SK-N-DZ (cell line): ENCODE measurements at regions not wholly inside any gene's neighbourhood (a gene's known extent, or its start where the extent isn't known, plus 50 kb on each side); places are given as distances from the start of the nearest gene placed in this dataset.

Experiments
- DNase-seq: peaks from one replicate; pipeline ENCODE4 v3.0.0-alpha.2; 2015; ENCODE audit warnings: low spot score

DNA sequence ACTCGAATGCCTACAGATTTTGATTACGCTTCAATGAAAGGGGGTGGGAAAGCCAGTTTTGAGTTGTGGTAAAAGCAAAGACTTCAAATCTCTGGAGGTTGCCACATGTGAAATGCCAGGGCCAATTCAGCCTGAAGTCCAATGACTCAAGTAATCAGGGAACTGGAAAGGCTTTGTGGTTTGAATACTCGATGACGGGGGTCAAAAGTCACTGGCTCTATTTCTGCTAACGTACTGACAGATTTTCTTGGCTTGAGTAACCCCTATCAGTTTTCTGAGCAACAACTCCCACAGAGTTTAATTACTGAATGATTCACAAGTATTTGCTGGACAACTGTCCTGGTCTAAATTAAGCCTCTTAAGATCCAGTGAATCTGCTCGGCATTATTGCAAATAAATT, 152.2 kb downstream of the SIPA1L2 start:
- no peak for DNase-seq

DNA sequence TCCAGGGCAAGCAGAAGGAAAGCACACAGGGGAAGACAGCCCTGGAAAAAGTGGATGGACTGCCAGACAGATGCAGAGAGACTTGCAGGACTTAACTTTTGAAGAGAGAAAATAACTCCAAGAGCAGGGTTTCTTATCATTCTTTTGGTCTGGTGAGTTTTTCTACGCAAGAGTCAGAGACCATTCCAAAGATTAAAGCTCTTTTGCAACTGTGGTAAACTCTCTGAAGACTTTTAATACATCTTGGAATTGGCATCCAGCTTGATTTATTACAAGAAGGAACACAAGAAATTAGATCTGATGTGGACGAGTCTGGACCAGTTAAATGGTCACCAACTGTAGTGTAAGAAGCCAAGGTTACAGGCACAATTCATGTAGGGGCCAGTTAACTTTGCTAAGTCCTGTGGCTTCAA, 153.4 kb downstream of the SIPA1L2 start:
- no peak for DNase-seq

DNA sequence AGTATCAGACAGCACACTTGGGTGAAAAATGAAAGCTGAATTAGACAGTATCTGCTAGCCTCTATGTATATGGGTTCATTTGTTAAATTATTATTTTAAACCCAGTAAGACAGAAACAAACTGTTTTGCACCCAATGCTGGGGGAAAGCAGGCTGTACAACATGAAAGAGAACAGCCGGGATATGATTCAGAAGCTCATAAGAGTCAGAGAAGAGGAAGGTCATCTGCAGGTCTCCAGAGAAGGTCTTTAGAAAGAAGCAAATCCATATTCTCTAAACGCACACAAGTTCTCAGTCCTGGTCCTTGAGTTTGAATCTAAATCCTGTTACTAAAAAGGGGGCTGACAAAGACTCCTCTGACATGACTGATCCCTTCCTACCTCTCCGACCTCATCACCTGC, 155.1 kb downstream of the SIPA1L2 start:
- DNase-seq = no peak

DNA sequence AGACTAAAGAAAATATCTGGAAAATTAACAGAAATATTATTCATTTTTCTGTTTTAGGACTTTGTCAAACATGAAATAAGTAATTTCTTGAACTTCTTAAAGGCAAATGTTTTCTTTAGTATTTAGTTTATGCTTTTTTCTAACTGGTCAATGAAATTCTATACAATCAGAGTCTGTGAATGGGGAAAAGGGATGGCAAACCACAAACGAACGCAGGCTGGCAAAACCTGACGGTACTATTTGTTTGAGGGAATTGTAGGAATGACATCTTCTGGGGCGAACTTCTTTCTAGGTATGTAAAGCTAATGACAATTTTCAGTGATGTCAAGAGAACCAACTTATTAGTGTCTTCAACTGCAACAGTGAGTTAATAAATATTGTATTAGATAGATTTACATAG, 156.0 kb downstream of the SIPA1L2 start:
- no peak for DNase-seq

DNA sequence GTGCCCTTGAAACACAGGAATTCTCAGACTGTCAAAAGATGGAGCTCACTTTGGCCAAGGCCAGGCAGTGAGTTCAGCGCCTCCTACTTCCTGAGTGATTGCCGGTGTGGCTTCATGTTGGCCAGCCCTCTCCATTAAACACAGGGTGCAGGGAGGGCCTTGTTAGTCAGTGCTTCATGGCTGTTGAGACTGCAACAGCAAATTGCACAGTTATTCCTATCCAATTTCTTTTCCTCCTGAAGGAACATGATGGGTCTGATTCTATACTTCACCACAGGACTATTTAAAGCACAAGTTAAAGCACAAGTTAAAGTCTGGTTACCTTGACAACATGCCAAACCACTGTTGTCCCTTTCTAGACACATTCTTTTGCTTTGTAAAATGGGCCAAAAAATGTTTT, 156.6 kb downstream of the SIPA1L2 start:
- no peak for DNase-seq

DNA sequence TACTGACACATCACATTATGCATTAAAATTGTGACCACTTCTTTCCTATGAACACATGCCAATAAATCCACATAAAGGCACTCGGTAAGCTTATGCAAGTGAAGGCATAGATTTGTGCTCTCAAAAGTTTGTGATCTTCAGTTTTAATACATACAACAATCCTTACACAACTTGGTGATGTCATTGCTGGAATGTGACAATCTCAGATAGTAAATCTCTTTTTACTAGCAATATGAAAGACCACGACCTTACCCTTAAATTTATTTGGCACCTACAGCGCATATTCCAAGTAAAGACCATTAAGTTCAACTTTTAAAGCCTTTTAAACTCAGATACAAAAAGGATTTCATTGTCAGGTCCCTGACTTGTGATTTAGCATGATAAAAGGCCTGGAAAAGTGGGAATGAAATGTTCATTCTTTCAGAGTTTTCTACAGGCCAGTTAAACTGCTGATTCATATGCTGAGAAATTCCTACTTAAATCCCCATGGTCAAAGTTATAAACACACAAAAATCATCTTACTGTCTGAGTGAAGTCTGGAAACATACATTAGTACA, 157.4 kb downstream of the SIPA1L2 start:
- DNase-seq = no peak

DNA sequence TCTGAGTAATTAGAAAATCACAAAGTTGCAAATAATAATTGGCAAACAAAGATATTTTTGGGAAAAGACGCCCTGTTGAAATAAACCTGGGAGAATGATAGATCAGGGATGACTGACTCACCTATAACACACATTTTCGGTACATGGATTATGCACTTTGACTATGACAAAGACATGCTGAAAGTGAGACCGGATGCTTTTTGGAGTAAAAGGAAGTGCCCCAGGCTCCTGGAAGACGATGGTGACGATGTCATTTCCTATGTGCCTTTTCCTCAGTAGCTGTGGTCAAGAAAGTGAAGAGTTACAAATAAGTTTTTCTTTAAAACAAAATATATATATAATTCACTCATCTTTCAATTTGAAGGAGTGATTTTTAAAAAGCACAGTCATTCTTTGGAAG, 158.7 kb downstream of the SIPA1L2 start:
- no peak for DNase-seq

DNA sequence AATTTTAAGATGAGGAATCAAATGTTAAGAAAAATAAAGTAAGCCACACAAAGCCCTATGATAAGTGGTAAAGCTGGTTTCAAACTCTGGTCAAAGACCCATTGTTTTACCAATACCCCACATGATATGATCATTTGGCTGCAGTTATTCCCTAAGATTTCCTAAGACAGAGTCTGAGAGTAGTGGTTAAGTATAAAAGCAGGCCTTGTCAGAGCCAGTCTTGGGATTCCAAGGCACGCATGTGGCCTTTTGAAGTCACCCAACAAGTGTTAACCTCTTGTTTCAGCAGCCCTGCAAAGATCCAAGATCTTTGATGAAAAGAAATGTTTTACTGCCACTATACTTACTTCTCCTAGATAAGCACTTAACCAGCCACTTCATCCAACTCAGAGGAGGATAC, 159.2 kb downstream of the SIPA1L2 start:
- DNase-seq = no peak

DNA sequence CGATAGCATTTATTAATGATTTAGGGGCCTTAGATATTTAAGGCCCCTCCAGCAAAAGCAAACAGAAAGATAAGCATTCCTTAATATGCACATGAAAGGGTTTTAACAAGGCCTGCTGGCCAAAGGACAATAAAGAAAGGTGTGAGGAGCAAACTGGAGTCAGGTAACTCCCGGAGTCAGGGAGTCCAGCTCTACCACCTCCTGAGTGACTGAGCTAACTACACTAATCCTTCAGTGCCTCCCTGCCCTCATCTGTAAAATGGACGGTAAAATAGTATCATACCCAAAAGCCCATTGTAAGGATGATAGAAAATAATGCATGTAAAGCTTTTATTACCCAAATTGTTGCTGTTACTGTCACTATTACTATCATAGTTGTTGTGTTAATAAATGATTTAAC, 161.7 kb downstream of the SIPA1L2 start:
- no peak for DNase-seq

DNA sequence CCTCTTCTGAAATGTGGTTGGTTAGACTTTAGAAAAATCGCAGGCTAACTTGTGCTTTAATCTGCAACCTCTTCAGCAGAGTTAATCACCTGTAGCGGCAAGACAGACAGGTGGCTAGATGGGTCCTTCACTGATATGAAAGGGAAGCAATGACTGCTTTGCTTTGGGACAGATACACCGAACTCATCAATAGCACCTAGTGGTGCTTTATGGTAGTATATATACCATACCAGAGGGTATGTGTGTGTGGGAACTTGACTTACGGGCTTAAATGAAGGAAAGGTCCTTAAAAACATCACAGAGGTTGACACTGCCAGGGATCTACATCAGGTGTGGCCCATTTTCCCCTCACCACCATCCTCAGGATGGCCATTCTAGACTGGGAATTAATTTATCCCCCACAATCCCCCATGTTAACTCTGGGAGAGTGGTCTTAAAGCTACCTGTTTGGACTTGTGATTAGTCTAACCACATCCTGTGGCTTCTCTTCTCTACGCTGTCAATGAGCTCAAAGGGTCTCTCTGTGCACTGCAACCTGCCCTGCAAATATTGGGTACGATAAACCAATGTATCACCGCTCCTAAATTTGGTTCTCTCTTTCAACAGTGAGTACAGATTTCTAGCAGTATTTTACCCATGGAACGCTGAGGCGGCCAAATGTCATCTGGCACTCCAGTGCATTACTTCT, 162.7 kb downstream of the SIPA1L2 start:
- DNase-seq = no peak

DNA sequence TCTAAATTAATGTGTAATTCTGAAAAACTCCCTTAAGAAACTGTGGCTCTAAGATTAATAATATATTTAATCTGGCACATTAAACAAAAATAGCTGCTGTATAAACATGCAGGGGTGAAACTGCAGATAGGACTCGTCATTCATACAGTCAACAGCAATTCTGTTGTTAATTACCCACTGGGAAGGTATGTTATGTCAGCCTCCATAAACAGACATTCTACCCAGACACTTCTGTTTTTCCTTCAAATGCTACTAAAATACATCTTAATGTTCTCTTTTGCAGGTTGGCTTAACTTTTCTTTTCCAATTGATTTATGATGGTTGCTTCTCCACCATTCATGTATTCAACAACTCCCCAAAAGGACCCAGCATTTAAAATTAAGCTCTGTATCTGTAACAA, 165.6 kb downstream of the SIPA1L2 start:
- DNase-seq = no peak

DNA sequence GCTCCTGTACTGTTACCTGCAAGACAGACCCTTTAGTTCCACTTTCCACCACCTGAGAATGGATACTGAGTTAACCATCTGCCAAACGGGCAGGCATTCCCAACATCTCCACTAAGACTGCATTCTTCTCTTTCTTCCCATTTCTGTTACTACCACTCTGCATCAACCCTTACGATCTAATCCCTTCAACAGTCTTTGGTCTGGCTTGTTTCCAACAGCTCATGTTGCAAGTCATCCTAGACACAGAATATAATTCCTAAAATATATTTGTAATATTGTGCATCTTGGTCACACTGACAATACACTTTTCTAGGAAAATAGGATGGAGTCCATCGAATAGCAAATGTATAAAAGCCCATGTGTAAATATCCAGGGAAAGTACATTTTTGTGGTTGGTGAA, 166.7 kb downstream of the SIPA1L2 start:
- DNase-seq = no peak

DNA sequence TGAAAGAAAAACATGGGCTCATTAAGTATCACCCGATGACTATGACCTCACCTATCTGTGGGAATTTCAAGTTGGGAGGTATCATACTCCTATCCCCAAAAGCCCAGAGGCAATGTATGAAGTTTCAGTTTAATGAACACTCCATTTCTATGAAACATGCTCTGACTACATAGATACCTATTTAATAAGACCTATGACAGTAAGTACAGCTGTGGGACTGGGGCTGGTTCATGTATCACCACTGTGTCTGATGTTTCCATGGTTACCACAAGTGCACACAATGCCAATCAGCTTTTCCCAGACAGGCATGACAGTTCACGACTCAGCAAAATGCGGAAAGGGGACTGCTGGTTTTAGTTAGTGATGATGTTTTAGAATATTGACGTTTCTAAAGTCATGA, 167.7 kb downstream of the SIPA1L2 start:
- no peak for DNase-seq

DNA sequence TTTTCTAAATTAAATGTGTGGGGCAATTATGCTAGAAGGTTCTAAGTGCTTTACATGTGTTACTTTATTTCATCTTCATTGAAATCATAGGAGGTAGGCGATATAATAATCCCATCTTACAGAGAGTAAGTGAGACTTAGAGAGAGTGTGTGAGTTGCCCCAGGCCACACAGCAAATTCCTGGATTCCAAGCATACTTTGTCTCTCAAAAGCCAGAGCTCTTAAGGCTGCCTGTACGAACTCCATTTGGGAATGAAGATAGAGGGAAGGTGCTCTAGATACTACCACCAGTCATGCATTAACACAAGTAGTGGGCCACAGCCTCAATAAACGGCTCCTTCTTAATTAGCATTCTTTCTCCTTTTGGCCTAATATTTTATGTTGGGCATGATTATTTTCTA, 170.1 kb downstream of the SIPA1L2 start:
- no peak for DNase-seq

DNA sequence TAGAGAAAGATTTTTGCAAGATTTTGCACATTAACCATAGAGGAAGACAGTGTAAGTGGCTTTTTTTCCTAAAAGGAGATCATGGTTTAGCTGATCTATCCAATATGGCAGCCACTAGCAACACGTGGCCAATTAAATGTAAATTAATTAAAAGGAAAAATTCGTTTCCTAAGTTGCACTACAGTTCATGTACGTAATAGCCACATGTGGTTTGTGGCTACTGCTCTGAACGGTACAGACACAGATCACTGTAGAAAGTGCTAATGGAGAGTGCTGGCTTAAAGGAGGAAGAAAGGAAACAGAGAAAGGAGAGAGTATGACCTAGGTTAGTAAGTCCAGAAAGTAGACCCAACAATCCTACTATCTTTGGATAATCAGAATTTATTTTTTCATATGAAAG, 170.8 kb downstream of the SIPA1L2 start:
- DNase-seq = no peak

DNA sequence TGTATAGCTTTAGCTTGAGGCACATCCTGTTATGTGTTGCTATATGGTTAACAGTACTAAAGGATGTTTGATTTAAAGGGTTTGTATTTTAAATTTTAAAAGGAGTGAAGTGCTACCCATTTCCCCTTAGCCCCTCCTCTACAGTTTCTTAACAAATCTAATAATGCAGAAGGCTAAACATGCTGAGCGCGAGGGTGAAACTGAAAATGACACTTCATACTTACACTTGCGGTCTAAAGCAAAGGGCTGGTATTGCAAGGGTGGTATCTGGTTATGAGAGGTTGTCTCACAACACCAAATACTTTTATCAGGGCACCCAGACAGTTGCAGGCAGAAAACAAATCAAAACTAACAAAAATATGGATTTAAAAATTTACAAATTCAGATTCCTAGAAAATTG, 172.3 kb downstream of the SIPA1L2 start:
- no peak for DNase-seq

DNA sequence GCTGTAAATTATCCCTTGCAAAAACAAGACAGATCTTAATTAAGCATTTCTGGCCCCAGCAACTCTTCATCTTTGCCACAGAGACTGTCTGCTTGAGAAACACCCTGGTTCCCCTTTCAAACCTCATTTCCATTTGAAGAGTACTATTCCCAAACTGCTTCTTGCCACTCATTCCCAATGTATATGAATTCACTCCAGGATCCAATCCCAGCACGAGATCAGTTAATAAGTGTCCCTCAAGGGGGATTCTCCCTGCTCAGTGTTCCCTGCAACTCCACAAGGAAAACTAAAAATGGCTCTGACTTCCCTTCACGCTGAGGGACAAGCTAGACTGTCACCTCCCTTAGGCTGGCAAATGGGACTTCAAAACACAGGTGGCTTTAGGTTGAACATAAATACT, 173.2 kb downstream of the SIPA1L2 start:
- DNase-seq = no peak

DNA sequence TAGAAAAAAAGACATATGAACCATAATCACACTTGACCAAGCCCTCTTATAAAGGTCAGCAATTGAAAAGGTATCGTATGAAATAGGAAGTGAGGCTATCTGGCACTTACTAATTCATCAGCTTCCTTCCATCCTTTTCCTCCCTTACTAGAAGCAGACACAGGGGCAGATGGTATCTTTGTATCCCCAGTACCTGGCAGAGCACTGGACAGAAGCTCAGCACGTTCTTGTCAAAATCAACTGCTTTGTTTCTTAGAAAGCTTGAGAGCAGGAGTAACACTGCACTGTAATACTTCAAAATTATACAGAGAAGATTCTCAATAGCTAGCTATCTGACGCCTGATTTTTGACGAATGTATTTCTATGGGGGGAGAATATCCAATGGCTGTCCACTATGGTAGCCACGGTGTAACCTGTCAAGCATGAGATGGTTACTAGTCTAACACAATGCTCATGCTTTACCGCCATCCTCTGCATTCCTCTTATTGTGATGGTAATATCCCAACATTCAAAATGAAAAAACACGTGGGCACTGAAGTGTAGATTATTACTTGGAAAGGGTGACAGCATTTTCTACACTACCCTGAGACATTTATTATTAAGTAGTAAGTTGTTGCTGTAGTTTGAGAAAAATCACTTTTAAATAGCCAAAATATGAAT, 175.6 kb downstream of the SIPA1L2 start:
- DNase-seq = no peak

DNA sequence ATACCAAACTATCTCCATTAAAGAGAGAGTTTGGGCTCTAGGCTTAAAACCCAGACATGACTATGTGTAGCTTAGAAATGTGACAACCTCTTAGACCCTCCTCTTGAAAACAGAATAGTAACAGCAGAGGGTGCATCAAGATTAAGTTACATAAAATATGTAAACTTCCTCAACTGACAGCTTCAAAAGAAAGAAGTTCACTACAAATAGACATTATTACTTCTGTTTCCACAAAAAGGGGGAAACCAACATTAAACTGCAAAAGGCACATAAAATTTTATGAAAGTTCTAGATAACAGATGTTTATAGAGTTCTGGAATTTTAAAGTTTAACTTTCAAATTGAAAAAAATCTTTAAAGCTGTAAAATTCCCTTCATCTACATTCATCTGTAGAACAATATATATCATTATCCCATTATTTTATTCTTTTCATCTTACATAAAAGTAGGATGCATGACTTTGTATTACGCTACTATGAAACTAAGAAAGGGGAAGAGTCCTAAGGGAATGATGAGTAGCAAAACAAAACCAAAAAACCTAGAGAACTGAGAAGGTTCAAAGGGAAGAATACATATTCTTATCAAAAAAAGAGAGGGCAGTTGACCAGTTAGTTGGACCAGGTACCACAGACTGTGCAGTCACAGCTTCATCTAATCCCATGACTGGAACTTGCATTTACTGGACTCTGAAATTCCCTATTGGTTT, 177.0 kb downstream of the SIPA1L2 start:
- DNase-seq = no peak

DNA sequence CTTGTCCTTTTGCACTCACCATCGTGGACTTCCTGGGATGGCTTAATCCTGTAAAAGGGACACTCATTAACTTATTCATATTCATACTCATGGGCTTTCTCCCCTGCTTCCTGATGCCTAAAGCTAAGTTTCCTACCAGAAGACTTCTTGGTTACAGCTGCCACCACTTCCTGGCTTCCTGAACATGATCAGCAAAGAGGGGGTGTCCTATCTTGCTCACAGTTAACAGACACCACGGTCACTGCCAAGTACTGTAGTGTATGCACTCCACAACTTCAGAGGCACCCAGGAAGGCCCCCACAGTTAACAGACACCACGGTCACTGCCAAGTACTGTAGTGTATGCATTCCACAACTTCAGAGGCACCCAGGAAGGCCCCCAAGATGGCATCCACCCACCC, 177.8 kb downstream of the SIPA1L2 start:
- no peak for DNase-seq

DNA sequence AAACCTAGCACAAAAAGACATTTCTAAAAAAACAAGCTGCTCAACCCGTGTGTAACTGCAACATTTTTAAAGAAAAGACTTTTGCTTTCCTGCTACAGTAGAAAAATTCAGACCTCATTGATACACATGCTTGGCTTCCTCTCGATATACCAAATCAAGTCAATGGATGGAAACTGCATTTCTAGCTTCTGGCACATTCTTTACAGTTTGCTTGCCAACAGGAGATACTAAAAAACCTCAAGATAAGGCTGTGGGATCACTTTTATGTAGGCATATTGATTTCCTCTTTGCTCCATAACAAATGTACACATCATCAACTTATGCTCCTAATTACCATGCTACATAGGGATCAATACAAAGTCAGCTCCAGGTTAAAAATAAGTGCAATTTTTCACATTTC, 178.4 kb downstream of the SIPA1L2 start:
- no peak for DNase-seq

DNA sequence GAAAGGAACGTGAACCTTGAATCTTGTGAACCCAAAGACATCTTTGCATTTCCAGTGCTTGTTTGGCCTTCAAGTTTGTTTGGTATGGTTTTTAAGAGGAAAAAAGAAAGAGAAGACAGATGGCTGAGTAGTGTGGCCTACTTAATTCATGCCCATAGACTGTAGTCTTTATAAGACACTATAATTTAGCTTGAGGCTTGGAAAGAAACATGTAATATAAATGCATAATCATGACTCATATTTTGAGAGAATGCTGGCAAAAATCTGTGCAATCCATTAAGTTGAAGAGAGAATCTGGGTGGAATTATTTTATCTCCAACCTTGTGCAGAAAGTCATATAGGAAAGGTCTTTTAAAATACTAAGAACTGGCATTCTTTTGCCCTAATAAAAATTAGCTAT, 179.3 kb downstream of the SIPA1L2 start:
- no peak for DNase-seq

DNA sequence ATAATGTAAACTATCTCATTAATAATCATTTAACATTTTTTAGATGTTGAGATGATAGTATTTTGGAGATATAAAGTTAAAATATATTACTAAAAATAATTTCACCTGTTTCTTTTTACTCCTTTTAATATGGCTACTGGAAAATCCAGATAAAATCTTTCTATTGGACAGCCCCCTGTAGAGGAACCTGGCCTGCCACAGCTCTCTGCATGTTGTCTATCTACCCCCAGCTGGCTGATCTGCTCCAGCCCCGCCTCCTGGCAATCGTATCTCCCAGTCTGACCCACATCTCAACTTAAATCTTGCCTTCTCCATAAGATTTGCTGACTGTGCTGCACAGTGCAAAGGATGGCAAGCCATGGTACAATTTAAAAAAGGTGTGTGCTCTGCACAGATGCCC, 182.8 kb downstream of the SIPA1L2 start:
- peak; percentile 42 for DNase-seq
